ENCODE measurements at regions not wholly inside any gene's neighbourhood (a gene's known extent, or its start where the extent isn't known, plus 50 kb on each side); places are given as distances from the start of the nearest gene placed in this dataset.

GRCh38 chr10:65032867-65033769 is 1511.9 kb downstream of the REEP3 start (continued):
- TF ChIP-seq CSDC2 (CRISPR knock-in tag; IDR thresholded peaks at IDR 0.05), result no peak
- no peak for TF ChIP-seq POU6F1 (CRISPR knock-in tag; IDR thresholded peaks at IDR 0.05; ENCODE audit: borderline replicate concordance, low read depth)

GRCh38 chr10:65033957-65034356 is 1512.8 kb downstream of the REEP3 start:
- TF ChIP-seq TOX (CRISPR knock-in tag; IDR thresholded peaks at IDR 0.05; ENCODE audit: borderline replicate concordance) (no peak), CREB5 (CRISPR knock-in tag; IDR thresholded peaks at IDR 0.05; ENCODE audit: low read depth) (no peak), CSDC2 (CRISPR knock-in tag; IDR thresholded peaks at IDR 0.05) (no peak), CSRNP3 (CRISPR knock-in tag; IDR thresholded peaks at IDR 0.05) (no peak), ZNF70 (CRISPR knock-in tag; IDR thresholded peaks at IDR 0.05) (no peak), TSHZ2 (CRISPR knock-in tag; IDR thresholded peaks at IDR 0.05) (no peak), ZNF565 (CRISPR knock-in tag; conservative IDR thresholded peaks at IDR 0.05; ENCODE audit: low read depth) (no peak), TCF4 (CRISPR knock-in tag; IDR thresholded peaks at IDR 0.05; ENCODE audit: borderline replicate concordance) (no peak), ZFP30 (CRISPR knock-in tag; IDR thresholded peaks at IDR 0.05) (no peak), PPARA (CRISPR knock-in tag; IDR thresholded peaks at IDR 0.05; ENCODE audit: borderline replicate concordance) (no peak), PATZ1 (CRISPR knock-in tag; IDR thresholded peaks at IDR 0.05; ENCODE audit: borderline replicate concordance) (no peak), SNAI2 (CRISPR knock-in tag; IDR thresholded peaks at IDR 0.05) (no peak)
- no peak for ATAC-seq

GRCh38 chr10:65040796-65041195 is 1519.6 kb downstream of the REEP3 start:
- no peak for ATAC-seq
- TF ChIP-seq SNAI2 (CRISPR knock-in tag; IDR thresholded peaks at IDR 0.05) (no peak), ZFP3 (CRISPR knock-in tag; IDR thresholded peaks at IDR 0.05) (no peak), PPARA (CRISPR knock-in tag; IDR thresholded peaks at IDR 0.05; ENCODE audit: borderline replicate concordance) (no peak), TOX (CRISPR knock-in tag; IDR thresholded peaks at IDR 0.05; ENCODE audit: borderline replicate concordance) (no peak), TCF4 (CRISPR knock-in tag; IDR thresholded peaks at IDR 0.05; ENCODE audit: borderline replicate concordance) (no peak), ZC3H10 (CRISPR knock-in tag; IDR thresholded peaks at IDR 0.05) (no peak), ZNF565 (CRISPR knock-in tag; conservative IDR thresholded peaks at IDR 0.05; ENCODE audit: low read depth) (no peak)

- ATAC-seq, result no peak
These were observed 1520.1 kb downstream of the REEP3 start for GRCh38 chr10:65041307-65041706.

More at GRCh38 chr10:65041307-65041706, 1520.1 kb downstream of the REEP3 start:
- no peak for TF ChIP-seq ZC3H10 (CRISPR knock-in tag; IDR thresholded peaks at IDR 0.05)
- no peak for TF ChIP-seq SNAI2 (CRISPR knock-in tag; IDR thresholded peaks at IDR 0.05)
- no peak for TF ChIP-seq ISL1 (CRISPR knock-in tag; IDR thresholded peaks at IDR 0.05)
- no peak for TF ChIP-seq OSR1 (CRISPR knock-in tag; IDR thresholded peaks at IDR 0.05)
- no peak for TF ChIP-seq RARB (CRISPR knock-in tag; IDR thresholded peaks at IDR 0.05)
